Liver (tissue), 3 donors: ENCODE measurements at regions not wholly inside any gene's neighbourhood (a gene's known extent, or its start where the extent isn't known, plus 50 kb on each side); places are given as distances from the start of the nearest gene placed in this dataset.

Experiments
- CTCF ChIP-seq: fragments of 150-350 bp; IDR thresholded peaks from 2 replicates; pipeline ENCODE4 v1.5.1; 2017; ENCODE audit warnings: improper control_type of control experiment, low read depth, low read length; ENCODE audit not compliant: missing input control
- TAF1 ChIP-seq: conservative IDR thresholded peaks from 2 replicates; pipeline ENCODE4 v1.6.1; 2016; ENCODE audit warnings: antibody characterized with exemption, mild to moderate bottlenecking
- ZBTB33 ChIP-seq: IDR thresholded peaks from 2 replicates; pipeline ENCODE4 v1.6.1; 2016; ENCODE audit warnings: antibody characterized with exemption
- donor health status: healthy.
- donor health status: healthy.

GRCh38 chr10:111784436-111784835 lies 399.1 kb downstream of the GPAM start:
- no peak for TF ChIP-seq CTCF
- no peak for TF ChIP-seq TAF1
- TF ChIP-seq ZBTB33: no peak
